Panc1 (cell line): ENCODE measurements at regions not wholly inside any gene's neighbourhood (a gene's known extent, or its start where the extent isn't known, plus 50 kb on each side); places are given as distances from the start of the nearest gene placed in this dataset.

ENCODE experiments used
- ATAC-seq: fragments of 200-7000 bp; cut with Tn5 transposase; 2 replicates; pipeline ENCODE4 v1.9.1; 2020; ENCODE audit warnings: mild to moderate bottlenecking, moderate library complexity
- BruUV-seq: library from RNA; stranded (reverse); fragments of 400-500 nt; replicated peaks from 2 replicates; lab custom pipeline; 2021; lab: Mats Ljungman, UMichigan
- CTCF ChIA-PET: fragments of 300-600 bp; sonication (Branson Sonifier 250); formaldehyde crosslinking; loops from one replicate; lab custom pipeline; 2022; ENCODE audit warnings: antibody characterized with exemption; lab: Charles Lee
- POLR2A ChIA-PET: fragments of 300-600 bp; sonication (Branson Sonifier 250); formaldehyde crosslinking; loops from one replicate; lab custom pipeline; 2022; ENCODE audit warnings: antibody characterized with exemption; lab: Charles Lee
- DNase-seq: peaks from one replicate; pipeline ENCODE4 v3.0.0-alpha.2; 2010; ENCODE audit warnings: low read depth, low spot score
- H3K27ac ChIP-seq: 2 replicates; pipeline ENCODE4 v1.5.1; 2011; ENCODE audit warnings: mild to moderate bottlenecking, low read length, inconsistent platforms
- H3K27me3 ChIP-seq: fragments of 200-500 bp; sonication (Bioruptor generic); 2 replicates; pipeline ENCODE4 v1.6.0; 2014; ENCODE audit warnings: low read length, inconsistent platforms; ENCODE audit not compliant: control insufficient read depth, insufficient read depth
- H3K36me3 ChIP-seq: fragments of 200-500 bp; sonication (Bioruptor generic); 2 replicates; pipeline ENCODE4 v1.5.1; 2014; ENCODE audit warnings: inconsistent platforms, mild to moderate bottlenecking, low read length, moderate library complexity; ENCODE audit not compliant: control insufficient read depth, insufficient read depth
- H3K4me1 ChIP-seq: 2 replicates; pipeline ENCODE4 v1.5.1; 2011; ENCODE audit warnings: inconsistent platforms, mild to moderate bottlenecking, low read length, moderate library complexity; ENCODE audit not compliant: control insufficient read depth, insufficient read depth
- H3K4me3 ChIP-seq, 2 experiments: 2 replicates each; pipeline ENCODE4 v1.5.1; 2011 to 2012; ENCODE audit warnings: low read depth in 2 of 2, low read length in 2 of 2, mild to moderate bottlenecking in 2 of 2, inconsistent platforms in 1 of 2, moderate library complexity in 1 of 2
- H3K9me3 ChIP-seq: fragments of 200-500 bp; sonication (Bioruptor generic); 2 replicates; pipeline ENCODE4 v1.5.1; 2014; ENCODE audit warnings: low read depth, mild to moderate bottlenecking, inconsistent platforms, low read length, moderate library complexity; ENCODE audit not compliant: control insufficient read depth, insufficient read depth
- POLR2AphosphoS5 ChIP-seq: IDR thresholded peaks from 2 replicates; pipeline ENCODE4 v1.6.1; 2012; ENCODE audit warnings: mild to moderate bottlenecking, low read depth, low read length, moderate library complexity
- SIN3A ChIP-seq: IDR thresholded peaks from 2 replicates; pipeline ENCODE4 v1.6.1; 2012; ENCODE audit warnings: low read depth, mild to moderate bottlenecking, low read length, moderate library complexity, borderline replicate concordance; ENCODE audit not compliant: insufficient read depth
- TCF7L2 ChIP-seq: IDR thresholded peaks from 2 replicates; pipeline ENCODE4 v1.6.1; 2011; ENCODE audit warnings: mild to moderate bottlenecking, low read depth, low read length, inconsistent platforms
- in situ Hi-C: cut with HindIII; loops from 2 replicates; pipeline ENCODE4 v1.10.0; 2016; ENCODE audit warnings: low sequenced_read_pairs, low pct_unique_long_range_greater_than_20kb
- intact Hi-C: fragments of 100-400 bp; cut with micrococcal nuclease; formaldehyde crosslinking; loops from one replicate; pipeline ENCODE4 v1.10.0; 2022; ENCODE audit not compliant: unreplicated experiment
- TF ChIP-seq, protein P1 (sequence below), 2 experiments: IDR thresholded peaks; 2 replicates each; pipeline ENCODE4 v1.6.1; 2011 to 2012; ENCODE audit warnings: low read depth in 2 of 2, control low read depth in 1 of 2, low read length in 1 of 2, mild to moderate bottlenecking in 1 of 2, moderate library complexity in 1 of 2; ENCODE audit not compliant: insufficient read depth in 1 of 2
- TF ChIP-seq, protein P2 (sequence below): fragments of 450-650 bp; IDR thresholded peaks from 2 replicates; pipeline ENCODE4 v1.5.1; 2017; ENCODE audit warnings: mild to moderate bottlenecking

DNA sequence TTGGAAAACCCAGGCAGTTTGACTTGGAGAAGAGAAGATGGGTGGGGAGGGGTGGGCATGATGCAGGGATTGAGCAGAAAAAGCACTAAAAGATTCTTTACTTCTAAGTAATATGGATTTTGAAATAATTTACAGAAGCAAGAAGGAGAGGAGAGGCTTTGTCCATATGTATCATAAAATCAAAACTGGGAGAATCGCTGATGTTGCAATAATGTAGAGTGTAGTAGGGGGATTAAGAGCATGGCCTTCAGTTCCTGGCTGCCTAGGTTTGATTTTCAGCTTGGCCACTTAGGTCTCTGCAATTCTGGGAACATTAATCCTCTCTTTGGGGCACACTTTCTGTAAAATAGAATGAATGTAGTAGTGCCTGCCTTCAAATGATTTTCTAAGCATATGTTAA lies 1760.4 kb upstream of the CELF4 start:
- no peak for DNase-seq
- H3K9me3 ChIP-seq, result no peaks in the 10 kb centered on the region
- no peaks in the 10 kb centered on the region for H3K27me3 ChIP-seq
- POLR2A ChIA-PET, result no interaction called here
- no peaks in the 10 kb centered on the region for H3K36me3 ChIP-seq
- no peak for TF ChIP-seq POLR2AphosphoS5
- TF ChIP-seq TCF7L2, result no peak
- TF ChIP-seq, protein P1, sequence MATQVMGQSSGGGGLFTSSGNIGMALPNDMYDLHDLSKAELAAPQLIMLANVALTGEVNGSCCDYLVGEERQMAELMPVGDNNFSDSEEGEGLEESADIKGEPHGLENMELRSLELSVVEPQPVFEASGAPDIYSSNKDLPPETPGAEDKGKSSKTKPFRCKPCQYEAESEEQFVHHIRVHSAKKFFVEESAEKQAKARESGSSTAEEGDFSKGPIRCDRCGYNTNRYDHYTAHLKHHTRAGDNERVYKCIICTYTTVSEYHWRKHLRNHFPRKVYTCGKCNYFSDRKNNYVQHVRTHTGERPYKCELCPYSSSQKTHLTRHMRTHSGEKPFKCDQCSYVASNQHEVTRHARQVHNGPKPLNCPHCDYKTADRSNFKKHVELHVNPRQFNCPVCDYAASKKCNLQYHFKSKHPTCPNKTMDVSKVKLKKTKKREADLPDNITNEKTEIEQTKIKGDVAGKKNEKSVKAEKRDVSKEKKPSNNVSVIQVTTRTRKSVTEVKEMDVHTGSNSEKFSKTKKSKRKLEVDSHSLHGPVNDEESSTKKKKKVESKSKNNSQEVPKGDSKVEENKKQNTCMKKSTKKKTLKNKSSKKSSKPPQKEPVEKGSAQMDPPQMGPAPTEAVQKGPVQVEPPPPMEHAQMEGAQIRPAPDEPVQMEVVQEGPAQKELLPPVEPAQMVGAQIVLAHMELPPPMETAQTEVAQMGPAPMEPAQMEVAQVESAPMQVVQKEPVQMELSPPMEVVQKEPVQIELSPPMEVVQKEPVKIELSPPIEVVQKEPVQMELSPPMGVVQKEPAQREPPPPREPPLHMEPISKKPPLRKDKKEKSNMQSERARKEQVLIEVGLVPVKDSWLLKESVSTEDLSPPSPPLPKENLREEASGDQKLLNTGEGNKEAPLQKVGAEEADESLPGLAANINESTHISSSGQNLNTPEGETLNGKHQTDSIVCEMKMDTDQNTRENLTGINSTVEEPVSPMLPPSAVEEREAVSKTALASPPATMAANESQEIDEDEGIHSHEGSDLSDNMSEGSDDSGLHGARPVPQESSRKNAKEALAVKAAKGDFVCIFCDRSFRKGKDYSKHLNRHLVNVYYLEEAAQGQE (IDR thresholded peaks at IDR 0.05; ENCODE audit: insufficient read depth in 1 of 2, low read depth in 2 of 2, low read length in 1 of 2), result no peak
- TF ChIP-seq, protein P2, sequence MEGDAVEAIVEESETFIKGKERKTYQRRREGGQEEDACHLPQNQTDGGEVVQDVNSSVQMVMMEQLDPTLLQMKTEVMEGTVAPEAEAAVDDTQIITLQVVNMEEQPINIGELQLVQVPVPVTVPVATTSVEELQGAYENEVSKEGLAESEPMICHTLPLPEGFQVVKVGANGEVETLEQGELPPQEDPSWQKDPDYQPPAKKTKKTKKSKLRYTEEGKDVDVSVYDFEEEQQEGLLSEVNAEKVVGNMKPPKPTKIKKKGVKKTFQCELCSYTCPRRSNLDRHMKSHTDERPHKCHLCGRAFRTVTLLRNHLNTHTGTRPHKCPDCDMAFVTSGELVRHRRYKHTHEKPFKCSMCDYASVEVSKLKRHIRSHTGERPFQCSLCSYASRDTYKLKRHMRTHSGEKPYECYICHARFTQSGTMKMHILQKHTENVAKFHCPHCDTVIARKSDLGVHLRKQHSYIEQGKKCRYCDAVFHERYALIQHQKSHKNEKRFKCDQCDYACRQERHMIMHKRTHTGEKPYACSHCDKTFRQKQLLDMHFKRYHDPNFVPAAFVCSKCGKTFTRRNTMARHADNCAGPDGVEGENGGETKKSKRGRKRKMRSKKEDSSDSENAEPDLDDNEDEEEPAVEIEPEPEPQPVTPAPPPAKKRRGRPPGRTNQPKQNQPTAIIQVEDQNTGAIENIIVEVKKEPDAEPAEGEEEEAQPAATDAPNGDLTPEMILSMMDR, result no peak
- in situ Hi-C loops, result no loop called here
- H3K4me3 ChIP-seq, result no peak overlapping the region
- CTCF ChIA-PET, result no interaction called here
- no peak for ATAC-seq
- intact Hi-C loops, result no loop called here
- H3K27ac ChIP-seq, result no peak overlapping the region
- BruUV-seq, result no TSS peak
- no peaks in the 10 kb centered on the region for H3K4me1 ChIP-seq

DNA sequence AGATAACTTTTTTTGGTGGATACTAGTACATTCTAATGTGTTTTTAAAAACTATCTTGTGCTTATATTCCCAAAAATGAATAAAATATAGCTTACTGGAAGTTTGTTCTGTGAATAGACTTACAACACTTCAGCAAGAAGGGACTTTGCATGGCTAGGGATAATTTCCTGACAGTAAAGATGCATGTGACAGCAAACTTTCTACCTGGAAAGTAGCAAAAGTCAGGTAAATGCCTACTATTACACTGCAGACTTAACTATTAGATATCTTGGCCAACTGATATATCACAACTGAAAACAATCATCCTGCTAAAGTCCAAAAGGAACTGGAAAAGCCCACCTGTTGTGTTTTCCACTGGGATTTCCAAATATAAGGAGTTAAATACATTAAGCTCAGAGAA lies 1753.5 kb upstream of the CELF4 start:
- ChIA-PET POLR2A (no interaction called here), CTCF (no interaction called here)
- Histone ChIP-seq H3K9me3 (no peaks in the 10 kb centered on the region), H3K4me1 (no peaks in the 10 kb centered on the region), H3K36me3 (no peaks in the 10 kb centered on the region), H3K27me3 (no peaks in the 10 kb centered on the region), H3K27ac (no peak overlapping the region), H3K4me3 (no peak overlapping the region)
- in situ Hi-C loops (no loop called here), intact Hi-C loops (no loop called here)
- no peak for DNase-seq
- no peak for TF ChIP-seq SIN3A
- TF ChIP-seq, protein P2, result no peak
- no peak for TF ChIP-seq TCF7L2
- TF ChIP-seq, protein P1 (IDR thresholded peaks at IDR 0.05; ENCODE audit: insufficient read depth in 1 of 2, low read depth in 2 of 2, low read length in 1 of 2), result no peak
- TF ChIP-seq POLR2AphosphoS5, result no peak
- ATAC-seq, result no peak
- BruUV-seq, result no TSS peak
